ENCODE measurements at regions not wholly inside any gene's neighbourhood (a gene's known extent, or its start where the extent isn't known, plus 50 kb on each side); places are given as distances from the start of the nearest gene placed in this dataset.
"Not testable (repeated sequence)": the region's sequence is repeated elsewhere in the genome, so short reads cannot be mapped to it uniquely, and the experiment has no call there.

DNA sequence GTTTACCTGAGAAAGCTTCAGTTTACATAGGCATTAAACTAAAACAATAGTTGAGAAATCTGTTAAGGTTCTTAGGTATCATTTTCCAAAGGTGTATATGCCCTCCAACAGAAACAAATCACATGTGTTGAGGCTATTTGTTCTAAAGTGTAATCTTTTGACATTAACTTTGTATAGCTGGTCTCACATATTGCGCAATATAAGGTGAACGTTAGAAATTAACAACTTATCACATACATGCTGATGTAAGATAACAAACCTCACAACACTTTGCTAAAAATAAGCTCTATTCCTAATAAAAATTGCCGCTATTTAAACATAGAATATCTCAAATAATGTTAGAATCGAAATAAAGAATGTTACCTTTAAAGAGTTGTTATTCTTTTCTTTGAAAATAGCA, 340.6 kb downstream of the SRGAP2C start:
- no peak for DNase-seq (ENCODE audit: low read depth in 1 of 2, low spot score in 1 of 2)
- no peak for TF ChIP-seq JUND (IDR thresholded peaks at IDR 0.05; ENCODE audit: low read depth)
- in situ Hi-C loops (cut with HindIII; ENCODE audit: low pct_unique_long_range_greater_than_20kb, low sequenced_read_pairs): no loop called here

- in situ Hi-C loops (cut with HindIII; ENCODE audit: low pct_unique_long_range_greater_than_20kb, low sequenced_read_pairs); DNase-seq (ENCODE audit: low read depth in 1 of 2, low spot score in 1 of 2): not testable (repeated sequence)
Observed at GRCh38 chr1:121528958-121529357, 344.2 kb downstream of the SRGAP2C start.

- in situ Hi-C loops (cut with HindIII; ENCODE audit: low pct_unique_long_range_greater_than_20kb, low sequenced_read_pairs); DNase-seq (ENCODE audit: low read depth in 1 of 2, low spot score in 1 of 2): not testable (repeated sequence)
Observed at GRCh38 chr1:121530026-121530425, 345.3 kb downstream of the SRGAP2C start.

DNA sequence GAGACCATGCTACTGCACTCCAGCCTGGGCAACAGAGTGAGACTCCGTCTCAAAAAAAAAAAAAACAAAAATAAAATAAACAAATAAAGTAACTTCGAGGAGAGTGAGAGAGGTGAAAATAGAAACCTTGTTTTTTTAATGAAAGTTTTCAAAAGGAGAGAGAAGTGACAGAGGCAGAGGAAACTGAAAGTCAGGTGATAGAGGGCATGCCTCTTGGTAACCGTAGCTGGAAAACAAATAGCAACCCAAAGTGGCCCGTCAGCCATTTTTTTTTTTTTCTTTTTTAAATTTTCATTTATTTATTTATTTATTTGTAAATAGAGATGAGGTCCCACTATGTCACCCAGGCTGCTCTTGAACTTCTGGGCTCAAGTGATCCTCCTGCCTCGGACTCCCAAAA, 347.0 kb downstream of the SRGAP2C start:
- in situ Hi-C loops (cut with HindIII; ENCODE audit: low pct_unique_long_range_greater_than_20kb, low sequenced_read_pairs); DNase-seq (ENCODE audit: low read depth in 1 of 2, low spot score in 1 of 2): not testable (repeated sequence)

DNA sequence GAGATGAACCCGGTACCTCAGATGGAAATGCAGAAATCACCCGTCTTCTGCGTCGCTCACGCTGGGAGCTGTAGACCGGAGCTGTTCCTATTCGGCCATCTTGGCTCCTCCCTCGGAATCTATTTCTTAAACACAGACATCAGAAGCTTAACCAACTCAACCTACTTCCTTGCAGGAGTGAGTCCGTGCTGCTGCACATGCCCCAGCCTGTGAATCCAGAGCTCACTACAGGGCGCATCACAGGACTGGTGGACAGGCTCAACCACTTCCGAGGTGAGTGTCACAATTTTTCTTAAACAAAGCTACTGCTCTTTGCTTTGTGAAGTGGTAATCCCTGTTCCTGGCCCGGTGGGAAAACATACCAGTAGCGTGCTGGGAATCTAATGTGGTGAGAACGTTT, 353.4 kb downstream of the SRGAP2C start:
- peak in 1 of 2 experiments; percentile 42 for DNase-seq (ENCODE audit: low read depth in 1 of 2, low spot score in 1 of 2)
- in situ Hi-C loops (cut with HindIII; ENCODE audit: low pct_unique_long_range_greater_than_20kb, low sequenced_read_pairs): not testable (repeated sequence)

- in situ Hi-C loops (cut with HindIII; ENCODE audit: low pct_unique_long_range_greater_than_20kb, low sequenced_read_pairs): no loop called here
- peak; percentile 53 to 60 for DNase-seq (ENCODE audit: low read depth in 1 of 2, low spot score in 1 of 2)
- no peak for TF ChIP-seq JUND (IDR thresholded peaks at IDR 0.05; ENCODE audit: low read depth)
Observed at GRCh38 chr1:121538943-121539575, 354.3 kb downstream of the SRGAP2C start.

- in situ Hi-C loops (cut with HindIII; ENCODE audit: low pct_unique_long_range_greater_than_20kb, low sequenced_read_pairs); DNase-seq (ENCODE audit: low read depth in 1 of 2, low spot score in 1 of 2): not testable (repeated sequence)
Observed at GRCh38 chr1:121543988-121544387, 359.2 kb downstream of the SRGAP2C start.

DNA sequence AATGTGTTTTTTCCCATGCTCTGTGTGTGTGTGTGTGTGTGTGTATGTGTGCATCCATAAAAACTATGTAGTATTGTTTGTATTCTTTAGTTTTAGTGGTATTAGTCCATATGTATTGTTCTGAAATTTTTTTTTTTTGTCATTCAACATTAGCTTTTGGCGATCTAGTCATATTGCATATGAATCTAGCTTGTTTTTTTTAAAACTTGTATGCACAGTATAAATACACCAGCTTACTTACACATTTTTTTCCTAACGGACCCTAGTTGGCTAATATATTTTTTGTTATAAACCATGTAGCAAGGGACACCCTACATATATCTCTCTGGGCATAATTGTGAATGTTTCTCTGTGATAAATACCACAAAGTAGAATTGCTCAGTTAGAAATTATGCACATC, 359.7 kb downstream of the SRGAP2C start:
- DNase-seq (ENCODE audit: low read depth in 1 of 2, low spot score in 1 of 2): no peak
- in situ Hi-C loops (cut with HindIII; ENCODE audit: low pct_unique_long_range_greater_than_20kb, low sequenced_read_pairs): no loop called here

DNA sequence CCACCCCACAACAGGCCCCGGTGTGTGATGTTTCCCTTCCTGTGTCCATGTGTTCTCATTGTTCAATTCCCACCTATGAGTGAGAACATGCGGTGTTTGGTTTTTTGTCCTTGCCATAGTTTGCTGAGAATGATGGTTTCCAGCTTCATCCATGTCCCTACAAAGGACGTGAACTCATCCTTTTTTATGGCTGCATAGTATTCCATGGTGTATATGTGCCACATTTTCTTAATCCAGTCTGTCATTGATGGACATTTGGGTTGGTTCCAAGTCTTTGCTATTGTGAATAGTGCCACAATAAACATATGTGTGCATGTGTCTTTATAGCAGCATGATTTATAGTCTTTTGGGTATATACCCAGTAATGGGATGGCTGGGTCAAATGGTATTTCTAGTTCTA, 361.1 kb downstream of the SRGAP2C start:
- DNase-seq (ENCODE audit: low read depth in 1 of 2, low spot score in 1 of 2); in situ Hi-C loops (cut with HindIII; ENCODE audit: low pct_unique_long_range_greater_than_20kb, low sequenced_read_pairs): not testable (repeated sequence)

More for the DNA sequence above, 359.7 kb downstream of the SRGAP2C start:
- no peak for TF ChIP-seq JUND (IDR thresholded peaks at IDR 0.05; ENCODE audit: low read depth)

DNA sequence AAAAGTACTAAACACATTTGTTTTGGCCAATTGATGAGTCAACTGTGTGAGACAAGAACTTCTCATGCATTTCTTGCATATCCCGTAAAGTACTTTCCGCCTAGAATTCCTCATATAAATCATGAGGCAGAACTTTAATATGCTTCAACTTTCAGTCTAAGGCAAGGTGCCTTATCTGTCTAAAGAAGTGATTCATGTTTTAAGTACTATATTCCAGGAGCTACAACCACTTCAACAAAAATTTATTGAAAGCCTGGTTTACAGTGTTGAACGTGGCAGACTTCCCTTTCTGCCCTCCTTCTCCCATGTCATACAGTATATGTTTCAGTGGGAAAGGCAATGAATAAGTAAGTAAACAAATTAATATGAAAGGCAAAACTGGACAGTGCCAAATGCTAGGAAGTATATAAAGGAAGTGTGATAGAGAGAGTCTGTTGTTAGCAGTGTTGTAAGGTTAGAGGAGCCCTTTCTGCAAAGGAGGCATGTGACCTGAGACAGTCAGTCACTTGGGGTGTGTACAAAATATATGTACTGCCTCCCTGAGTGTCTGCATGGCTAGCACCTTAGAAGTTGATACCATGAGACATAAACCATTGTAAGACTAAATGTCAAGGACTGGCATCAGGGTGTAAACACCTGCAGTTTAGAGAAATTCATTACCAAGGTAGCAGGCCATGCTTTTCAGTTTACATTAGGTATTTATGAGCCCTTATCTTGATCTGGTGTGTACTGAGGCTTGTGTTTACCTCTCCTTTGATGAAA, 362.2 kb downstream of the SRGAP2C start:
- TF ChIP-seq JUND (IDR thresholded peaks at IDR 0.05; ENCODE audit: low read depth): no peak
- peak in 1 of 2 experiments; percentile 3 for DNase-seq (ENCODE audit: low read depth in 1 of 2, low spot score in 1 of 2)
- in situ Hi-C loops (cut with HindIII; ENCODE audit: low pct_unique_long_range_greater_than_20kb, low sequenced_read_pairs): no loop called here

GRCh38 chr1:121547726-121548125, 363.0 kb downstream of the SRGAP2C start:
- DNase-seq (ENCODE audit: low read depth in 1 of 2, low spot score in 1 of 2); in situ Hi-C loops (cut with HindIII; ENCODE audit: low pct_unique_long_range_greater_than_20kb, low sequenced_read_pairs): not testable (repeated sequence)

- in situ Hi-C loops (cut with HindIII; ENCODE audit: low pct_unique_long_range_greater_than_20kb, low sequenced_read_pairs); DNase-seq (ENCODE audit: low read depth in 1 of 2, low spot score in 1 of 2): not testable (repeated sequence)
Observed at GRCh38 chr1:121550817-121551216, 366.0 kb downstream of the SRGAP2C start.

DNA sequence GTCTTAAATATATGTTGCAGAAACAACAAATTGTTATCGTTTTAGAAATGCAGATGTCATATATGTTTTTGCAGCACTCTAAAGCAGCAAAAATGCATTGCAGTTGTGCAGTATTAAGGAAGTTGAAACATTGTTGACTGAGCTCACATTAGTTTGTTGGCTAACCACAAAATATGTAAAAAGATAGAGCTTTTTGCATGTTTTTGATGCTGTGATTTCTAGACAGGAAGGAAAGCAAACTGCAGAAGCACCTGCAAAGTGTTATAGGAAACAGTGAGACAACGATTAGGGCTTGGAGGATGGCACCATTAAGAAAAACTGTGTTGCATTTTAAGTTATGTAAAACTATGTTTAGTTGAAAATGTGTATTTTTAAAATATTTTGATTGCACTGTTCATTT, 366.7 kb downstream of the SRGAP2C start:
- in situ Hi-C loops (cut with HindIII; ENCODE audit: low pct_unique_long_range_greater_than_20kb, low sequenced_read_pairs); DNase-seq (ENCODE audit: low read depth in 1 of 2, low spot score in 1 of 2): not testable (repeated sequence)

GRCh38 chr1:121556560-121556959, 371.8 kb downstream of the SRGAP2C start:
- DNase-seq (ENCODE audit: low read depth in 1 of 2, low spot score in 1 of 2); in situ Hi-C loops (cut with HindIII; ENCODE audit: low pct_unique_long_range_greater_than_20kb, low sequenced_read_pairs): not testable (repeated sequence)

GRCh38 chr1:121558034-121558433, 373.3 kb downstream of the SRGAP2C start:
- in situ Hi-C loops (cut with HindIII; ENCODE audit: low pct_unique_long_range_greater_than_20kb, low sequenced_read_pairs); DNase-seq (ENCODE audit: low read depth in 1 of 2, low spot score in 1 of 2): not testable (repeated sequence)

Data from T47D (cell line).